Heart left ventricle (tissue), 13 donors: ENCODE measurements at regions not wholly inside any gene's neighbourhood (a gene's known extent, or its start where the extent isn't known, plus 50 kb on each side); places are given as distances from the start of the nearest gene placed in this dataset.

ENCODE experiments used
- POLR2A ChIP-seq, 2 donors: fragments of 450-650 bp; IDR thresholded peaks; one replicate each; pipeline ENCODE4 v1.6.1; 2017; ENCODE audit warnings: antibody characterized with exemption in 2 of 2, mild to moderate bottlenecking in 2 of 2, moderate library complexity in 2 of 2
- TF ChIP-seq, protein P1 (sequence below), 12 donors: fragments of 200-600 bp; sonication (generic) in 4 of 12; IDR thresholded peaks; one replicate each; pipeline versions ENCODE4 v1.5.0 to v1.8.0; 2018 to 2022; ENCODE audit warnings: antibody characterized with exemption in 12 of 12, mild to moderate bottlenecking in 5 of 12
- donor health status: ischemic (EF 13 %, LVEDD 7.1; RV severe dilation, severe dysfunction).
- donor health status: DM: no; HTN: yes; CAD: no.
- donor health status: DM: no; HTN: no; CAD: no.
- donor health status: ischemic (EF 25% LVEDD 6.9; RV normal size, moderate dysfunction).
- donor health status: ischemic (EF 25% LVEDD 5.7; RV mildly dilated, moderate dysfunction).
- donor health status: ischemic (EF 35%, LVEDD 5.7; RV mildly dilated, moderate dysfunction).
- donor health status: nonischemic (EF 11% LVEDD 7.7; RV severe dilation, severe dysfunction).
- donor health status: DM: yes; HTN: yes; CAD: no.
- donor health status: PGD.
- donor health status: ischemic (EF 29% LVEDD 5.4; RV normal size, mild dysfunction).
- donor health status: nonischemic (EF 23%, LVEDD 6.1; RV moderate dilation, normal function).

DNA sequence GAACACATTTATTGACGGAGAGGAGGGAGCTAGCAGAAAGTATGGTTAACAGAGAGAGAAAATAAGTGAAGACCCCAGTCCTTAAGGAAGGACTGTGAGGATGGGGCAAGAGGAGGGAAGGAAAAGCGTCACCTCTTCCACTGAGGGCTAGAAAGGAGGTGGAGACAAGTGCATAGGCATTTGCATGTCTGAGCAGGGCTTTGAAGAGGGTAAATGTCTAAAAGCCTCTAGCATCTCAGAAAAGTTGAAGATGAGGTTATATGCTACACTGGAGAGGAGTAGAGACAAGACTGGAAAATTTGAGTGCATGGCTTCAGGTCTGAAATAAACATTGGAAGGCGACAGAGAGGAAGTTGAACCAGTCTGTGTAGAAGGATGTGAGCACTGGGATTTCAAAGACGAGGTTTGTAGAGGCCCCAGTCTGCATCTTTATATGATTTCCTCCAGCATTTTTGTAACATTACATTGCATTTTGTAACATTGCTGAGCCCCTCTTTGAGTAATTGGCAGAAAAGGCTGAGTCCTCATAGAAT, 98.5 kb upstream of the IFNG-AS1 start:
- no peak for TF ChIP-seq POLR2A (IDR thresholded peaks at IDR 0.05)
- TF ChIP-seq, protein P1, sequence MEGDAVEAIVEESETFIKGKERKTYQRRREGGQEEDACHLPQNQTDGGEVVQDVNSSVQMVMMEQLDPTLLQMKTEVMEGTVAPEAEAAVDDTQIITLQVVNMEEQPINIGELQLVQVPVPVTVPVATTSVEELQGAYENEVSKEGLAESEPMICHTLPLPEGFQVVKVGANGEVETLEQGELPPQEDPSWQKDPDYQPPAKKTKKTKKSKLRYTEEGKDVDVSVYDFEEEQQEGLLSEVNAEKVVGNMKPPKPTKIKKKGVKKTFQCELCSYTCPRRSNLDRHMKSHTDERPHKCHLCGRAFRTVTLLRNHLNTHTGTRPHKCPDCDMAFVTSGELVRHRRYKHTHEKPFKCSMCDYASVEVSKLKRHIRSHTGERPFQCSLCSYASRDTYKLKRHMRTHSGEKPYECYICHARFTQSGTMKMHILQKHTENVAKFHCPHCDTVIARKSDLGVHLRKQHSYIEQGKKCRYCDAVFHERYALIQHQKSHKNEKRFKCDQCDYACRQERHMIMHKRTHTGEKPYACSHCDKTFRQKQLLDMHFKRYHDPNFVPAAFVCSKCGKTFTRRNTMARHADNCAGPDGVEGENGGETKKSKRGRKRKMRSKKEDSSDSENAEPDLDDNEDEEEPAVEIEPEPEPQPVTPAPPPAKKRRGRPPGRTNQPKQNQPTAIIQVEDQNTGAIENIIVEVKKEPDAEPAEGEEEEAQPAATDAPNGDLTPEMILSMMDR (IDR thresholded peaks at IDR 0.05) = no peak
